Dedifferentiated amniotic fluid mesenchymal stem cell (primary cell): ENCODE measurements at regions not wholly inside any gene's neighbourhood (a gene's known extent, or its start where the extent isn't known, plus 50 kb on each side); places are given as distances from the start of the nearest gene placed in this dataset.
"Not testable (repeated sequence)": the region's sequence is repeated elsewhere in the genome, so short reads cannot be mapped to it uniquely, and the experiment has no call there.

Source experiments
- DNase-seq: peaks from one replicate; pipeline ENCODE4 v3.0.0-alpha.2; 2016; ENCODE audit errors: extremely low spot score

DNA sequence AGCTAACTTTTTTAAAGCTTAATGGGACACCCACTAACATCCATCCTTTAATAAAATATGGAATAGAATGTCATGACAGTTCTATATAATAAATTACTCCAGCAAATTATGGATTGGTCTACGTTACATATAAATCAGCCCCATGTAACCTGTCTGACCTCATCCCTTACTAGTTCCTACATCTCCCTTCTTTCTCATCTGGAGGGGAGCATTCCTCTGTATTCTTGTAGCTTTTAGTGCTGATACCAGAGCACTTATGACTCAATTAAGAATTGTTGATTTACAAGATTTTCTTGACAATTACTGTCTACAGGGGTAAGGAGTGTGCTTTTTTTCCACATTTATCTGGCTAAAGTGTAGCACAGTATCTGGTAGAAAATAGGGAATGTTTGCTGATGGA is 523.7 kb downstream of the FAM181B start:
- no peak for DNase-seq

DNA sequence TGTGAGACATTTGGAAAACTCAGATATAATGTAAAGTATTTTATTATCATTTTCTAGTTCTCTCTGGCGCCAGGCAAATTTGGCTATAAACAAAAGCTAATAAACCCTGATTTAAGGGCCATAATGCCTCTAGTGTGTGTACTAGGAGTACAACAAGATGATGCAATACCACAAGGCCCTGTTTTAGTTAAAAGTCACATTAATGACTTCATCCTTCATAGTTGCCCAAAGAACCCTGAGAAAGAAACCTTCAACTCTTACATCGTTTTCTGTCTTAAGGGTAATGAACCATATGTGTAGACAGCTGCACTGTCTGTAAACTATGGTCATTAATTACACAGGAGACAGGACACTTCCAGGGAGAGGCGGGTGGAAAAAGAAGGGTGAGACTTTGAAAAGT is 538.4 kb downstream of the FAM181B start:
- no peak for DNase-seq

GRCh38 chr11:82194521-82194920 is 539.1 kb downstream of the FAM181B start:
- DNase-seq: no peak

DNA sequence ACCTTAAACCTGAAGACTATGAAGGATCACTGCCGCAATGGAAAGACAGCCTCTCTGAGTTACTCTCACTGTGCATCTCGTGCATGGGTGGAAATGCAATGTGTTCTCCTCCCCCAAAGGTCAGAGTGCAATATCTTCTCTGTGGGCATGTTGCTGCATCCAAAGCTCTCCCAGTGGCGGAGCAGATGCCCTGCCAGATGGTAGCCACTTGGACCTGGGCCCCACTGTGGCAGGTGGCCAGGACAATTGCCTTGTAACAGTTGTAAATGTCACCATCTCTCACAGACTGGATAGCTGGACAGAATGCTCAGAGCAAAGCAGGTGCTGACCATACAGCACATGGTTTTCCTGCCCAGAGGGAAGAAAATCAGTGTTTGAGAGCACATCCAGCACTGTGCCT is 542.0 kb downstream of the FAM181B start:
- no peak for DNase-seq

GRCh38 chr11:82185925-82186324 is 547.7 kb downstream of the FAM181B start:
- no peak for DNase-seq

DNA sequence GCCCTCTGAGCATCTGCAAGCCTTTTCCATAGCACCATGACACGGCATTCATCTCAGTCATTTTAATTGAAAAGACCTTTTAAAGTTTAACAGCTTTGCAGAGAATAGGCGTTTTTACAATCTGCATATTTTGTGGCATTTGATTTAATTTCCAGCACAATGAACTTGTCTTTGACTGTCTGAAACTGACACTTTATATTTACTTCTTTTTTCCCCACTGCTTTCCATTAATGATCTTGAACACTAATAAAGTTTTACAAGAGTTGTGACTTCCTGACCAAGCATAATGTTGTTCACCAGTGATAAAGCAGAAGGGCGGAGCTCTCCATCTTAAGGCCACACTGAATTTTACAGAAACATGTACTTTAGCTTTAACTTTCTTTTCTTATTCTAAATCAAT is 548.7 kb downstream of the FAM181B start:
- DNase-seq: no peak

DNA sequence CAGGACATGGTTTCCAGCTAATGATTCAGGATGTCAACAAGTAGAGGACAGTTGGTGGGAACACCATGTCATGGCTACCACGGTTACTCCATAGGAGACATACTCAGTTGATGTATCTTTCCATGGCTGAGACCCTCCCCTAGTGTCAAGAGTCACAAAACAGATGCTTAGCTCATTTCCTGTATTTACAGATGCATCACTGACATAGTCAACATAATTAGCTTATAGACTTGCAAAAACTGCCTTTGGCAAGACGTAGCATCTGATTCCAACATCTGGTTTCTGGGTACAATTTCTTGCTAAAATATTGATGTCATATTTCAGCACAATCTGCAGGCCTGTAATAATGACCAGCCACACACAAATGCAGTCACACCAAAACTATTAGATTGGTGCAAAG is 550.3 kb downstream of the FAM181B start:
- no peak for DNase-seq

- not testable (repeated sequence) for DNase-seq
These were observed 551.0 kb downstream of the FAM181B start for GRCh38 chr11:82182697-82183096.

DNA sequence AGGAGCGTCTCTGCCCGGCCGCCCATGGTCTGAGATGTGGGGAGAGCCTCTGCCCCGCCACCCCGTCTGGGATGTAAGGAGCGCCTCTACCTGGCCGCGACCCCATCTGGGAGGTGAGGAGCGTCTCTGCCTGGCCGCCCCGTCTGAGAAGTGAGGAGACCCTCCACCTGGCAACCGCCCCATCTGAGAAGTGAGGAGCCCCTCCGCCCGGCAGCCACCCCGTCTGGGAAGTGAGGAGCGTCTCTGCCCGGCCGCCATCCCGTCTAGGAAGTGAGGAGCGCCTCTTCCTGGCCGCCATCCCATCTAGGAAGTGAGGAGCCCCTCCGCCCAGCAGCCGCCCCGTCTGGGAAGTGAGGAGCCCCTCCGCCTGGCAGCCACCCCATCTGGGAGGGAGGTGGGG is 551.9 kb downstream of the FAM181B start:
- DNase-seq: not testable (repeated sequence)

DNA sequence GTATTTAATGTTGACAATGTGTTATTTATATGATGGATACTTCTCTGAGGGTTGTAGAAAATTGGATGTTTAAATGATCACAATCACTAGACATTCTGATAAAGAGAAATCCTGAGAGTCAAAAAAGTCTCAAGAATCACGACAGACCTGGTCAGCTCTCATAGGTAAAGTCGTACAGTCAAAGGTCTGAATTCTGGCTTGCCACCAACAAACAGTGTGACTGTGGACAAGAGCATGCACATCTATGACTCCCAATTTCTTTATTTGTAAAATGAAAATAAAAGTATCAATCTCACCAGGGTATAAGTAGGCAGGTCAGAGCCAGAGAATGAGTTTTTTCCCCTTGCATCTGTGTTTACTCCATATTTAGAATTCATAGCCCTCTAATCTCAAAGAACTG is 556.7 kb downstream of the FAM181B start:
- DNase-seq: no peak

DNA sequence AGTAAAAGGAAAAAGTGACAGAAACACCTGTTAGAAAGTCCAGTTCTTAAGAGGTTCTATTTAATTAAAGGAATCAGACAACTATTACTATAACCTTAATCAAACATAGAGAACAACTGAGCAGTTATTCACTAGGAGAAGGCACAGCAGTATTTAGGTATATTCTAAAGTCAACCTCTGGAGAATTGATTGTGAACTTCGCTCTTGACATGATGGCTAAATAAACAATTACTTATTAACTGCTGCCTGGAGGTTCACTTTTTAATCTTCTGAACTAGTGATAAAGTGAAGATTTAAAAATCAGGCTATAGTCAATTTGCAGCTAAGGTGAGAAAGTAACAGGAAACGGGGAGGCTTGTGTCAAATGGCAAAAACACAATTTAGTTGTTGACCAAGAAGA is 557.3 kb downstream of the FAM181B start:
- DNase-seq: no peak

DNA sequence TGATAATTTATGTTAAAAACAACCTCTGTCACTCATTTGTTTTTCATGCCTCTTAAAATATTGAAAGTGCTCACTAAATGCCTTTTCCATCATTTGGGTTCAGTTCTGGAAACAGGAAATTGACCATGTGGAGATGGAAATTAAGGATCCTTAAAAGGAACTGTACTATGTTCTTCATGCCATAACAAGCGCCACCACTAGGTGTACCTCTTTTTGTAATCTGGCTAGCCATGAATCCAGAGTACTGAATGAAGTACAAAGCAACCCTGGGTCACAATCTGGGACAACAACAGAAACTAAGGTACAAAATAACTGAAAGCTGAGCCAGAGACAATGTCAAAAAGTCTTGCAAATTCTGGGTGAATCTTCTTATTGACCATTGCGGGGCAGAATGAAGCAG is 559.1 kb downstream of the FAM181B start:
- no peak for DNase-seq

GRCh38 chr11:82146789-82147188 is 586.9 kb downstream of the FAM181B start:
- no peak for DNase-seq

DNA sequence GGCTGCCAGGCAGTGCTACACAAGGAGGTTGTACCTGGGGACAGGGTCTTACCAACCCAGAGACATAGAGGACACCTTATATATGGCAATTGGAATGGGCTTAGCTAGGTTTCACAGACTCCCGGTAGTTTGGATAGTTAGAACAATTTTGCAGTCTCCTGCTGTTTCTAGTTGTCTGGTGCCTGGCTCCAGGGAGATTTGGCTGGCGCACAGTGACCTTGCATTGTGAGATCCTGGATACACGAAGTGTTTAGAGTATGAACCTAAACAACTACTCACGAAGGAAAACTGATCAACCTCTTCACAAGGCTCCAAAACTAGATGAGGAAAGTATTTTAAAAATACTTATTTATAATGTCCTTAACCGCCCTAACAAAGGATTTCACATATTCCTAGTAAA is 614.7 kb downstream of the FAM181B start:
- no peak for DNase-seq

DNA sequence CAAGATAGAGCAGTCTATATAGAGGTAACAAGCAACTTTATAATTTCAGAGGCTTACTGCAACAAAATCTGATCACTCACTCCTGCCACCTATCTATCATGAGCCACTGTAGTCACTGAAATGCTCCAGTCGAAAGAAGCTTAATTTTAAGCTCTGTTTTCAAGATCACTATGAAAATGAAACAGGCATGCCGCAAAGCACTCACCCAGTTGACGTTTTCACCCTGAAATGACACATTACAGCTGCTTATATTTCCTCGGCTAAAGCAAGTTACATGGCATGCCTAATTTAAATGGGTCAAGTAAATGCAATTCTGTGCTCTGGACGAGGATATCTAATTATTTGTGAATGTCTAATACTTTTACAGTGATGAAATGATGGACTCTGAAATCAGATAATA is 616.3 kb downstream of the FAM181B start:
- no peak for DNase-seq

- DNase-seq: no peak
These were observed 628.2 kb downstream of the FAM181B start for GRCh38 chr11:82105331-82105998.

GRCh38 chr11:82092904-82093303 is 640.8 kb downstream of the FAM181B start:
- DNase-seq: no peak

DNA sequence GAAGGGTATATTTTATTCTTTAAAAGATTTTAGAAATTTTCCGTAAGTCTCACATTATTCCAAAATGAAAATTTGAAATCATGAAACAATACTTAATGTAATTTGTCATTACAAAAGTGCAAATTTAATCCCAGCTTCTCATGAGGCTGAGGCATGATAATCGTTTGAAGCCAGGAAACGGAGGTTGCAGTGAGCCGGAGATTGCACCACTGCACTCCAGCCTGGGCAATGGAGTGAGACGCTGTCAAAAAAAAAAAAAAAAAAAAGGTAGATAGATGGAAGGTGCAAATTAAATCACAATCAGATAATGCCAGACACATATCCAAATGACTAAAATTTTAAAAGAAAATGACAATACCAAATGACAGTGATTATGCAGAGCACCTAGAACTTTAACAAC is 644.2 kb downstream of the FAM181B start:
- DNase-seq: no peak

DNA sequence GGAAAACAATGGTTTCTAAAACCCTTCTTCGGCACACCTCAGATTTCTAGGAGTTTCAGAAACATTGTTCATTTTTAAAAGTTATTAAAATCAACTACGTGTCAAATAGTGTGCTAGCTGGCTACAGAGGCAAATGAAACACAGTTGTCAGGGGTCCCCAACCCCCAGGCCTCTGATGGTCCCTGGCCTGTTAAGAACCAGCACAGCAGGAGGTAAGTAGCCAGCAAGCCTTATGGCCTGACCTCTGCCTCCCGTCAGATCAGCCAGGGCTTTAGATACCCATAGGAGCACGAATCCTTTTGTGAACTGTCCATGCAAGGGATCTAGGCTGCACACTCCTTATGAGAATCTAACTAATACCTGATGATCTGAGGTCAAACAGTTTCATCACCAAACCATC is 648.2 kb downstream of the FAM181B start:
- DNase-seq: no peak

DNA sequence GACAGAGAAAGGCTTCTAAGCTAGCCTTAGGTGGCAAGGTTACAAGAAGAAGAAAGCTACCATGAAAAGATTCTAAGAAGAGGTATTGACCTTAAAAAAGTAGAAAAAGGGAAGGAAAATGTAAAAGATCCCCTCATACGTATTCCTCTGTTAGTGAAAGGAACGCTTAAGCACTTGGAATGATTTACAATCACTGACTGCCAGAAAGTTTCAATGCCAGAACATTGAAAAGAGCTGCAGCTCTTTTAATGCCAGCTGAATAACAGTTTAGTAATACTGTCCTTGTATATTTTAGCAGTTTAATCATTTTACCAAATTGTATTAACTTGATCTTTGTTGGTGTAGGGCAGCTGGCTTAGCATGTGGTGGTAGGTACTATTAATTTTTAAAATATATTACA is 650.7 kb downstream of the FAM181B start:
- no peak for DNase-seq

GRCh38 chr11:82080160-82080559 is 653.5 kb downstream of the FAM181B start:
- DNase-seq: no peak

- DNase-seq: no peak
These were observed 657.5 kb downstream of the FAM181B start for GRCh38 chr11:82076126-82076525.

DNA sequence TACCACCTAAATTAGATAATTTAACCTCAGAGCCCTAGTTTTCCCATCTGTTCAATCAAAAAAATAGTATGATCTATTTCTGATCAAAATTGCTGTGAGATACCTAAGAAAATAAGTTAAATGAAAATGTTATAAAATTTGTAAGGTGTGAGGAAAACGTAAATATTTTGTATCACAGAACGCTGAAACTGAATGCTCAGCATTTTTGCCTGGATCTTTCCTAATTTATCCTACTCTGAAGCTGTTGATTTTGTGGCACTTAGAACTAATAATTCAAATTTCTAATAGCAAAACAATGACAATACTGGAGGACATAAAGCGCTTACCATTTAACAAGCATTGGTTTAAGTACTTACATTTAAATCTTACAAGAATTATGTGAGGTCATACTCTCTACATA is 674.2 kb downstream of the FAM181B start:
- DNase-seq: no peak

- DNase-seq: no peak
These were observed 677.2 kb downstream of the FAM181B start for GRCh38 chr11:82056450-82056849.
